GM21360 (cell line): ENCODE measurements at regions not wholly inside any gene's neighbourhood (a gene's known extent, or its start where the extent isn't known, plus 50 kb on each side); places are given as distances from the start of the nearest gene placed in this dataset.
"Not testable (repeated sequence)": the region's sequence is repeated elsewhere in the genome, so short reads cannot be mapped to it uniquely, and the experiment has no call there.

ENCODE experiments used
- ATAC-seq: cut with Tn5 transposase; IDR thresholded peaks from one replicate; pipeline ENCODE4 v1.9.1; 2021; ENCODE audit warnings: mild to moderate bottlenecking, moderate library complexity; ENCODE audit not compliant: unreplicated experiment

DNA sequence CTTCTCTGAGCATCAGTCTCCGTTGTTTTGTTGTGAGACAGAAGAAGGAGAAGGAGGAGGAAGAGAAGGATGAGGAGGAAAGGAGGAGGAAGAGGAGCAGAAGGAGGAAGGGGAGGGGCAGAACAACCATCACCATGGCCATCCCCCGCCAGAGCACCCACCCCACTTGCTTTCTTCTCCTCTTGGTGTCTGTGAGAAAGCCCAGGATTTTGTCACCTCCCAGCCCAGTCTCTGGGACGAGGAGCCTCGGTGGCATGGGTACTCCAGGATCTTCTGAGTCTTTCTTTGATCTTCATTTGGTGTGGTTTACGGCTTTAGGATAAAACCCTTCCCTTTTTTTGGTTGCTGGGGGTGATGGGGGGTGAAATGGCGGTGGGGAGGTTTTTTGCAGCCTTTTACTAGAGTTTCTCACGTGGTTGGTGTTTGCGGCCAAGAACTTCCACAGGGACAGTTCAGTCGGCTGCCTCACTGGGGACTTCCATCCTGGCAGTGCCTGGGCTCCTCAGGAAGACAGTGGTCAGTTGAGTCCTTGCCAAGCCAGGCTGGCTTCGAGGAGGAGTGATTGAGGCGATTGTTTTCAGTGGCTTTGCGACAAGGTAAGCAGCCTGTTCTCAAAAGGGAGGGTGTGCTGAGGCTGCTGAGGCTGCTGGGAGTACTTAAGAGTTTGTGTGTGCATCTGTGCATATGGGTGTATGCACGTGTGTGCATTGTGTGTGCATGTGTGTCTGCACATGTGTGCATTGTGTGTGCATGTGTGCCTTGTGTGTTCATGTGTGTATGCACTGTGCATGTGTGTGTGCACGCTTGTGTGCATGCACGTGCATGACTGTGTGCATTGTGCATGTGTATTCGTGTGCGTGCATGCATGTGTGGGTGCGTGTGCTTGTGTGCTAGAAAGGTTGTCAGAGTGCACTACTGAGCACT, 567.5 kb downstream of the TBC1D22A start:
- ATAC-seq: no peak

DNA sequence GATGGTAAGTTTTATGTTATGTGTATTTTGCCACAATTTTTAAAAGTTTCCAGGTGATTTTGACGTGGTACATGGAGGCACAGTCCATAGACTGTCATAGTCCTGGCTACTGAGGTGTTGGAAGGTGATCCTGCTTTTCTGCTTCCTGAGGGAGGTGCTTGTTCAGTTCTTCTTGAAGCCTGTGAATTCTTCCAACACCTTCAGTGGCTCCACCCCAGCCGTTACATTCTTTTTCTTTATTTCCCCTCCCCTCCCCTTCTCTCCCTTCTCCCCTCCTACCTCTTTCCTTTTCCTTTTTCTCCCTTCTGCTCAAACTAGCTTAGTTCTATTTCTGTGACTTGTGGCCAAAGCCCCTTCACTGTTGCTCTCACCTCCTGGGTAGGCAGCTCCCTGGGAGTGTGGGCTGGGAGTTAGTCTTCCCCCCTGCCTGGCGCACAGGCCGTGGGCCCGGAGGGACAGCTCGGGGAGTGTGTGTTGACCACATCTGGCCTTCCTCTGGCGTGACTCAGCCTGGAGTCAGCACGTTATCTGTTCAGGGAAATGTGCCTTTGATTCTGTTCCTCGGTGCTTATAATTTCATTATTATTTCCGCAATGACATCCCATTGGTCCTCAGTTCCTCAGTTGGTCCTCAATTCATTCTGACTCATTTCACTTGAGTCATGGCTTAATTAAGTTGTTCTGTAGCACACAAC, 566.2 kb downstream of the TBC1D22A start:
- ATAC-seq: no peak

DNA sequence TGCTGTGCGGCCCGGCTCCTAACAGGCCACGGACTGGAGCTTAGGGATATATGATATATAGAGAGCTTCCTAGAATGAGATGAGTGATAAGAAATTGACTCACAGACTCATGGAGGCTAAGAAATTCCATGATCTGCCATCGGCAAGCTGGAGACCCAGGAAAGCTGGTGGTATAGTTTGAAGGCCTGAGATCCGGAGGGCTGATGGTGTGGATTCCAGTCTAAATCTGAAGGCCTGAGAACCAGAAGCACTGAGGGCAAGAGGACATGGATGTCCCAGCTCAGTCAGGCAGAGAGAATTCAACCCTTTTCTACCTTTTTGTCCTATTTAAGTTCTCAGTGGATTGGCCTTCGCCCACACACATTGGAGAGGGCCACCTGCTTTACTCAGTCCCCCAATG, 564.8 kb downstream of the TBC1D22A start:
- ATAC-seq: no peak

DNA sequence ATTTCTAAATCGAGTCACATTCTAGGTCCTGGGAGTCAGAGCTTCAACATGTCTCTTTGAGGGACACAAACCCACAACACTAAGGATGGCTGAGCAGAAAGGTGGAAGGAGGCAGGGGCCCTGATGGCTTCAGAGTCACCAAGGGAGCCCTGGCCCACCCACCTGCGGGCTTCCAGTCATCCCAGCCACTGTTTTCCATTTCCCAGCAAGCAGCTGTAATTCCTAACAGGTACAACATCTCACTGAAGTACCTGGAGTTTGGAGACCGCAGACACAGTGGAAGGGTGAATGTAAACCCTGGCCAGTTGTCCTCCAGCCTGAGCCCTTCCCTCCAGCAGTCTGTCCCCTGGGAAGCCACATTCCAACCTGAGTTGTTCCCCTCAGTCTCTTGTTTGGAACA, 562.8 kb downstream of the TBC1D22A start:
- ATAC-seq: no peak

DNA sequence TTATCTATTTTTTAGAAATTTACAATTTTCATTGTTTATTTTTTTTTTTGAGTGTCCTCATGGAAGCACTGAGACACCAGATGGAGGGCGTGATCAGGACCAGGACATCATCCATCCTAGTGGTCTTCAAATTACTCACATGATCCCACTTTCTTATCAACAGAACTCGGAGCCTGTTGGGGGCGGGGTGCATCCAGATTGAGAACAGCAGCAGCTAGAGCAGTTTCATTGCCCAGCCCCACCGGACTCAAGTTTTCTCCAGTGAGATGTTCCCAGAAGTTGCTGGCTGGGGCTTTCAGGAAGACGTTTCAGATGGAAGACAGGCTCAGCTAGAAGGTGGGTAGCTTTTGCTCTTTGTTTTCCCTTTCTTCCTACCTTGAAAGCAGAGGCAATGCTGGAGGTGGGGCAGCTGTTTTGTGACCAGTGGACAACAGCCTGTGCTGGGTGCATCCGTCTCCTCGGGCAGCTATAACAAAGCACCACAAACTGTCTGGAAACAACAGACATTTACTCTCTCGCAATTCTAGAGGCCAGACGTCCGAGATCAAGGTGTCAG, 562.1 kb downstream of the TBC1D22A start:
- no peak for ATAC-seq

DNA sequence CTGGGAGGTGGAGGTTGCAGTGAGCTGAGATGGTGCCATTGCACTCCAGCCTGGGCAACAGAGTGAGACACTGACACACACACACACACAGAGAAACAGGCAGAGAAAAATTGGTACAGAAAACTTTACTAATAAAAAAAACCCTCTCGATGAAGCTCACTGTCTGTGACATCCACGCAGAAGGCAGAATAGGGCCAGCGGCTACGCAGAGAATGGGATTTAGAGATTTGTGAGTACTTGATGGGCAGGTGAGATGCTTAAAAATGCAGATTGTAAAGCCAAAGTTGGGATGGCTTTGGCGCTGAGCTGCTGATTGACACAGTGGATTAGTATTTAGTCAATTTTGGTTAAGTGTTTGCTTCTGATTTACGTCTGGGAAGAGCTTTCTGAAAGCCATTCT, 561.1 kb downstream of the TBC1D22A start:
- no peak for ATAC-seq

DNA sequence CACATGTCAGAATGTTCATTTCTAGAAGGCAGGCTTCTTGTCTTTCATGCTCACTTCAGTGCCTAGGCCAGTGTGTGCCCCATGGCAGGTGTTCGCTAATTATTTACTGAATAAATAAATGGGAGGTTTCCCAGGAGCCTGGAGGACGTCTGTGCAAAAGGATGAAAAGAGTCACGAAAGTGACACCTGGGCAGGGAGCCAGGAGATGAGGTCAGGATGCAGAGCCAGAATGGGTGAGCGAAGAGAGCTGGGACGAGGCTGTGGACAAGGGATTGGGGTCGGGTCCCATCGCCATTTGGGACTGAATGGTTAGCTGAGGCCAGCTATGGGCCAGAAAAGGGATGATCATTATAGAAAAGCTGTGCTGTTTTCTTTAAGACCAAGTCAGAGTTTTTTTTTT, 560.4 kb downstream of the TBC1D22A start:
- no peak for ATAC-seq

DNA sequence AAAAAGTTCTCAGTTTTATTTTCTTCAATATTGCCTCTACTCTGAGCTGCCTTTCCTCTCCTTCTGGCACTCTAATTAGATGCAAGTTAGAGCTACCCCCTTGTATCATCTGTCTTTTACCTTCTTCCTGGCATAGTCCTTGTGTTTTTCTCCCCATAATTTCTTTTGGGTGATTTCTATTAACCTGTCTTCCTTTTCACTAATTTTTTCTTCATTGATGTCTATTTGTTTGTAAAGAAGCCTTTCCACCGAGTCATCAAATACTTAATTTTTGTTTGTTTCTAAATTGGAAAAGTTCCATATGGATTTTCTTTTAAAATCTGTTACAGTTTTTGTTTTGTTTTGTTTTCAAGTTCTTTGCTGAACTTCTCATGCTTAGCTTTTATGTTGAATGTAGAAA, 558.1 kb downstream of the TBC1D22A start:
- ATAC-seq: no peak

DNA sequence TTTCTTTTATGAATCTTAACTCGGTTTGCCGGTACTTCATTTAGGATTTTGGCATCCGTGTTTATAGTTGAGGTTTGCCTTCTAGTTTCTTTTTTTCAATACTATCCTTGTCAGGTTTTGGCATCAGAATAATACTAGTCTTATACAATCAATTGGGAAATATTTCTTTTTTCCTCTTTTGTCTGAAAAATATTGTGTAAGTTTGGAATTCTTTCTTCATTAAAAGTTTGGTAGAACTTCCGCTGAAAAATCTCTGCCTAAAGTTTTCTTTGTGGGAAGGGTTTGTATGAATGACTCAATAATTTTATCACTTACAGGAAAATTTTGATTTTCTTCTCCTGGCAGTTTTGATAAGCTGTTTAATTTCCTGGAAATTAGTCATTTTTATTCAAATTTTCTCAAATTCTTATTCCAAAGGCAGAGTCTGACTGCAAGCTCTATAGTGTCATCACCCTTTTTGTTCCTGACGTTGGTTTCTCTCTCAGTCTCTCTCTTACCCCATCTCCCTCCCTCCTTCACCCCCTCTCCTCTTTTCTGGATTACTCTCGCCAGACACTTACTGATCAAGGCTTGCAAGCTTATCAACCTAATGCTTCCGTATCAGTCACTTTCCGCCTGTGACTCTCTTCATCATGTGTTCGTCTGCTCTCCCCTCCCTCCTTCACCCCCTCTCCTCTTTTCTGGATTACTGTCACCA, 555.7 kb downstream of the TBC1D22A start:
- ATAC-seq: no peak

DNA sequence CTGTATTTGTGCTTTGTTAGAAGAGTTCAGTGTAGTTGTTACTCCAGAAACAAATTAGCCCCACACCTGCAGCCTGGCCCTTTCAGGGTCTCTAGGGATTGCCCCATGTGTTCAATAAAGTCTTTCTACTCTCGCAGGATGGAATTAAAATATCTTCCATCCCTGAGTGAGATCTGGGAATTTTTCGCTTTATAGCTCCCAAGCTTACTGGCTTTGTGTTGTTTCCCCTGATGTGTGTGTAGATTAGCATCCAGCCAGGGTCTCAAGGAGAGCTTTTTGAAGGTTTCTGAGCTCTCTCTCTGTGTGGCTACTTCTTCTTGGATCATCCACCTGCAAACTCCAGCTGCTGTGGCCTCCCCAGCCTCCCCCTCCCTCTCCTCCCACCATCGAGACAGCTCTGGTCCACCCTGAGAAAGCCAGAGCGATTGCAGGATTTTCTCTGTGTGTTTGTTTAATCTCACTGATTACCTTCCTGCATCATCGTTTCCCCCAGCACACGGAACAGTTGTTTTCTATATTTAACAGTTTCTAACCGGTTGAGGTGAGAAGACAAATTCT, 553.5 kb downstream of the TBC1D22A start:
- ATAC-seq: no peak

DNA sequence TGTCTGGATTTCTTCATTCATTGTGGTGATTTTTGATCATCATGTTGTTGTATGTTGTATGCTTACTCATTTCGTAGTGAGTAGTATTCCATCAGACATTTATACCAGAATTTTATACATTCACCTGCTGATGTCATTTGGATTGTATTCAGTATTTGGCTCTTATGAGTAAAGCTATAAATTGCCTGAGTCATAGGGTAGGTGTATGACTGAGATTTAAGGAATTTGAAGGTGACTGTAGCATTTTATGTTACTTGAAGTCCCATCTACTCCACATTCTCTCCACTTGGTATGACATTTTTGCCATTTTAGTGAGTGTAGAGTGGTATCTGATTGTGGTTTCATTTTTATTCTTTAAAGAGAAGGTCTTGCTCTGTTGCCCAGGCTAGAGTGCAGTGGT, 548.2 kb downstream of the TBC1D22A start:
- no peak for ATAC-seq

DNA sequence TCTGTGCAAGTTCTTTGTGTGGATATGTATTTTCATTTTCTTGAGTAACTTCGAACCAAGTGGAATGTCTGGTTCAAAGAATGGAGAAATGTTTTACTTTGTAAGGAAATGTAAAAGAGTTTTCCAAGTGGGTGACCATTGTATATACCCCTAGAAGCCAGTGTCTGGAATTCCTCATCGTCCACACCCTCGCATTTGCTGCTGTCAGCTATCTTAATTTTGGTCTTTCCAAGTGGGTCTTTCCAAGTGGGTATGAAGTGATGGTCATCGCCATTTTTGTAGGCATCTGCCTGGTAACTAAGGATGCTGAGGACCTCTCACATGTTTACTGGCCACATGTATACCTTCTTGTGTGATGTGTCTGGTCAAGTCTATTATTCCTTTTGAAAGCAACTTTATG, 547.5 kb downstream of the TBC1D22A start:
- no peak for ATAC-seq

DNA sequence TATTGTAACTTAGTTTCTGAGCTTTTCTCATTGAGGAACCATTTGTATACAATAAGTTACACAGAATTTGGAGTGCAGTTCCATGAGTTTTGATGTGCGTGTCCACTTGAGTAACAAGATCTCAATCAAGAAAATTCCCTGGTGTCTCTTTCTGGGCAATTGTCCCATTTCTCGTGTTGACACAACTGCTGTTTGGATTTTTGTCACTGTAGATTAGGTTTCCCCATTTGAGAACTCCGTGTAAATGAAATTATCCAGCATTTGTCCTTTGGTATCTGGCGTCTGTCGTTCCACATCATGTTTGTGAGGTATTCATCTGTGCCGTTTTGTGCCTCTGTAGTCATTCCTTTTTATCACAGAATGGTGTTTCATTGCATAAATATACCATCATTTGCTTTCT, 547.0 kb downstream of the TBC1D22A start:
- ATAC-seq: no peak

DNA sequence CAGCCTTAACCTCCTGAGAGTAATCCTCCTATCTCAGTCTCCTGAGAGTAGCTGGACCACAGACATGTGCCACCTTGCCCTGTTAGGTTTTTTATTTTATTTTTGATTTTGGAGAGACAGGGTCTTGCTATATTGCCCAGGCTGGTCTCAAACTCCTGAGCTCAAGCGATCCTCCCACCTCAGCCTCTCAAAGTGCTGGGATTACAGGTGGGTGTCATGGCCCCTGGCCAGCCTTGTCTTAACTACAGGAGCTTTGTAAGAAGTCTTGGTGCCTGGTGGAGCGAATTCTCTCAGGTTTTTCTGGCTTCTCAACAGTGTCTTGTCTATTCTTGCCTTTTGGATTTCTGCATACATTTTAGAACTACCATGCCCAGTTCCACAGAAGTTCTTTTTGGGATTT, 546.4 kb downstream of the TBC1D22A start:
- no peak for ATAC-seq

DNA sequence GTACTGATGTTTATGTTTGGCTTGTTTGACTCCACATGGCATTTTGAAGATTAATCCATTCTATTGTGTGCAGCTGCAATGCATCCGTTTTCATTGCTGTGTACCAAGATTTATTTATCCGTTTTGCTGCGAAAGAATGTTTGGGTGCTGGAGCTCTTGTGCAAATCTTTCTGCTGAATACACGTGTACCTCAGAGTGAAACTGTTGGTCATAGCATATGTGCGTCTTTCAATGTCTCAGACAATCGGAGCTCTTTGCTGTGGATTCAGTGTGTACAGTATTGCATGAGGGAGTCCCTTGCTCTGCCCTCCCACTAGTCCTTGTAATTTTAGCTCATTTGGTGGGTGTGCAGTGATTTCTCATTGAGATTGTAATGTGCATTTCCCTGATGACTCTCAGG, 545.4 kb downstream of the TBC1D22A start:
- ATAC-seq: no peak

DNA sequence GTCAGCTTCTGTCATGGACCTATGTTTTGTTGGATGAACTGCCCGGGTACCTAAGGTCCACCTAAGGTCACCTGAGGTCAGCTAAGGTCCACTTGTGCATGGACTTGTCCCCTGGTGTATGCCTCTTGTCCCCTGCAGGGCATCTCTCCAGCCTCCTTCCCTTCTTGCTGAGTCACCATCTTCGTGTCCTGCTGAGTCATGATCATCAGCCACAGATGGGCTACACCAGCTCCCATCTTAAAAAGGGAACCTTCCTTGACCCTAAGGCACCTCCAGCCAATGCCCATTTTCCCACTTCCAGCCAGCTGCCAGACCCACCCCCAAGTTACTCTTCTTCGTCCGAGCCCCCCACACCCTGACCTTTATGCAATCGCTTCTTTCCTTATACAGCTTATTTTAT, 544.9 kb downstream of the TBC1D22A start:
- ATAC-seq: no peak

DNA sequence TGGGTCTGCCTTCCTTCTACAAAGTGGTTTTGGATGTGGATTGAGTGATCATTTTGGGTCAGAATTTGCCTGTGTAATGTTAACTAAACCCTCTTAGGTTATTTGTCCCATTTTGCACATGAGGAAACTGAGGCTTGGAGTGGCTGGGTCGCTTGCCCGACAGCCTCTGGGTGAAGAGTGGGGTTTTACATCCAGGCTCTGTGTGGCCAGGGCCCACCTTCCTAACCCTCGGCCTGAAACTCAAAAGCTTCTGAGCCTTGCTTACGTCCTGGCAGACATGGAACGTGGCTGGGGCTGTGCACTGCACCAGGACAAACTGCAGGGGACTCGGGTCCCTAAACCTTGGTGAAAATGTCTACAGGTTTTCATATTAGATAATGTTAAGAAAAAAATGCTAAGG, 542.4 kb downstream of the TBC1D22A start:
- ATAC-seq: no peak

DNA sequence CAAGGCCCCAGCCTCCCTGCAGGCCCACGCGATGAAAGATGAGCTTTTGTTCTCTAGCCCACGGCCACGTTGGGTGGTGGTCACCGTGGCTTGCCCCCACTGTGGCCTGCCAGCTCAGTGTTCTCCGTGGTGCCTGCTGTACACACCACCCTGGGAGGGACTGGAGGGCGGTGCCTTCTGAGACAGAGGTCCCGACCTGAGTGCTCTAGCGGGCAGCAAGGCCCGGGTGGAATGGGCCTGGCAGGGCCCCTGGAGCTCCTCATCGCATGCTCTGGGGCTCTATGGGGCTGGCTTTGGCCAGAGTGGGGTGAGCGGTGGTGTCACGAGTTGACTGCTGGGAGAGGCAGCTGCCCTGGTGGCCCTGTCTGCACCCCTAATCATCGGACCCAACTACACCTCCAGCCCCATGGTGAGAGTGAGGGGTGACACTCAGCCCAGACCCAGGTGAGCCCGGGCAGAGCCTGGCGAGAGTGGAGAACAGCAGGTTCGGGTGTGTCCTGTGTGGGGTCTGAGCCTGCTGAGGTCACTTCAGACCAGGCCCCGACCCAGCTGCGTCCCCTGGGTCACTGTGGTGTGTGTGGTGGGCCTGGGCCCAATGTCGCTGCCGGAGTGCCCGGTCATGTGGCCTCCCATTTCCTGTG, 541.9 kb downstream of the TBC1D22A start:
- ATAC-seq: no peak

DNA sequence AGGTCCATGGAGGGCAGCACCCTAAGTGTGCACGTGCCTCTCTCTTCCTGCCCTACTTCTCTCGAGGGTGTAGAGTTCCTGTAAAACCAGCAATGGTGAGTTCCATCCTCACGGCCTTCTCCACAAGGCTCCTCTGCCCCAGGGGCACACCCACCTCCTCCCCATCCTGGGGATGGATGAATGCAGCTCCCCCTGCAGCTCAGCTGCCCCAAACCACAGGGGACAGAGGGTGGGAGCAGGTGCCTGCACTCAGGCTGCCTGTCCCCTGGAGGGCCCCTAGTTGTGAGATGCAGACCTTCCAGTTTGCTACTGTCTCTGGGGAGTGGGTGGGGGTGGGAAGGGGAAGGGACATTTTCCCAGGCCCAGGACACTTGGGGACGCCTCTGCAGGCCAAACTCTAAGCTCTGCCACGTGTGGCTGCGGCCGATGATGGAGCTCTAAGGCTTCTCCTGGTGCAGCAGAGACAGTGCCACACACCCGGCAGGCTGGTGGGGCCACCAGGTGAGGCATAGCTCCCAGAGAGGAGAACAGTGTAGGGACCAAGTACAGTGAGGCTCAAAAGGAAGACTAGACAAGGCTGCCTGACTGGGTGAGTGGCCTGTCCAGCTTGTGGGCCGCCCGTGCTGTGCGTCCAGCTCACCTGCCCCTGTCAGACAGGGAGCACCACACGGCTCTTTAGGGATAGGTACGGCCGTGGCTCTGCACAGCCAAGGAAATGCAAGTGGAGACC, 540.9 kb downstream of the TBC1D22A start:
- ATAC-seq: no peak

DNA sequence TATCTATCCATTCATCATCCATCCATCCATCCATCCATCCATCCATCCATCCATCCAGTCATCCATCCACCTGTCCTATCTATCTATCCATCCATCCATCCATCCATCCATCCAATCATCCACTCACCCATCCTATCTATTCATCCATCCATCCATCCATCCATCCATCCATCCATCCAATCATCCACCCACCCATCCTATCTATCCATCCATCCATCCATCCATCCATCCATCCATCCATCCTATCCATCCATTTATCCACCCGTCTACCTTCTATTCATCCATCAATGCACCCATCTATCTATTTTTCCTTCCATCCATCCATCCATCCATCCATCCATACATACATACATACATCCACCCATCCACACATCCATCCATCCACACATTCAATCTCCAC, 540.1 kb downstream of the TBC1D22A start:
- not testable (repeated sequence) for ATAC-seq
